ENCODE measurements at regions not wholly inside any gene's neighbourhood (a gene's known extent, or its start where the extent isn't known, plus 50 kb on each side); places are given as distances from the start of the nearest gene placed in this dataset.

DNA sequence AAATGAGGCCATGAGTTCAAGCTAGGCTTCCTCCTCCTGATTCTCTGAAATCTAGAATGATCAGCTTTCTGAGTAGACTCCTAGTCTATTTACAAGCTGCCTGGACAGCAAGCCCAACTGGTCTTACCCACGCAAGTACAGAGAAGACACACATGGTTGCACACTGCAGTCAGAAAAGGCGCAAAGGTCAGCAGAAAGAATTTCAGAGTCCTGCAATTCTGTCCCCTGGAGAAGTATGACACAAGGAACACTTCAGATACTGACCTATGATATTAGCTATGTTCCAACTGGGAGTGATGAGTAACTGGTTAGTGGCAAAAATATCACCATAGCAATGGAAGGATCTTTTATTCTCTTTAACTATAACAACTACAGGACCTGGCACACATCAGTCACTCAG, 336.1 kb upstream of the PKDCC start:
- TF ChIP-seq, protein P1, sequence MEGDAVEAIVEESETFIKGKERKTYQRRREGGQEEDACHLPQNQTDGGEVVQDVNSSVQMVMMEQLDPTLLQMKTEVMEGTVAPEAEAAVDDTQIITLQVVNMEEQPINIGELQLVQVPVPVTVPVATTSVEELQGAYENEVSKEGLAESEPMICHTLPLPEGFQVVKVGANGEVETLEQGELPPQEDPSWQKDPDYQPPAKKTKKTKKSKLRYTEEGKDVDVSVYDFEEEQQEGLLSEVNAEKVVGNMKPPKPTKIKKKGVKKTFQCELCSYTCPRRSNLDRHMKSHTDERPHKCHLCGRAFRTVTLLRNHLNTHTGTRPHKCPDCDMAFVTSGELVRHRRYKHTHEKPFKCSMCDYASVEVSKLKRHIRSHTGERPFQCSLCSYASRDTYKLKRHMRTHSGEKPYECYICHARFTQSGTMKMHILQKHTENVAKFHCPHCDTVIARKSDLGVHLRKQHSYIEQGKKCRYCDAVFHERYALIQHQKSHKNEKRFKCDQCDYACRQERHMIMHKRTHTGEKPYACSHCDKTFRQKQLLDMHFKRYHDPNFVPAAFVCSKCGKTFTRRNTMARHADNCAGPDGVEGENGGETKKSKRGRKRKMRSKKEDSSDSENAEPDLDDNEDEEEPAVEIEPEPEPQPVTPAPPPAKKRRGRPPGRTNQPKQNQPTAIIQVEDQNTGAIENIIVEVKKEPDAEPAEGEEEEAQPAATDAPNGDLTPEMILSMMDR (IDR thresholded peaks at IDR 0.05), result no peak
- TF ChIP-seq POLR2A (IDR thresholded peaks at IDR 0.05), result no peak
- Histone ChIP-seq H3K27ac (no peak overlapping the region), H3K36me3 (no peaks in the 10 kb centered on the region), H3K4me1 (peaks cover 24 to 38% of the 10 kb centered on the region in 2 donors), H3K4me3 (replicated peaks in 1 of 3) (no peak overlapping the region), H3K9me3 (no peaks in the 10 kb centered on the region), H3K27me3 (no peaks in the 10 kb centered on the region)
- intact Hi-C loops (cut with DNase I), result no loop called here
- DNase-seq, result peak; percentile 24 to 57
- 53 to 70% methylated on average over 2 of the region's 2 CpGs for WGBS, 2 donors

DNA sequence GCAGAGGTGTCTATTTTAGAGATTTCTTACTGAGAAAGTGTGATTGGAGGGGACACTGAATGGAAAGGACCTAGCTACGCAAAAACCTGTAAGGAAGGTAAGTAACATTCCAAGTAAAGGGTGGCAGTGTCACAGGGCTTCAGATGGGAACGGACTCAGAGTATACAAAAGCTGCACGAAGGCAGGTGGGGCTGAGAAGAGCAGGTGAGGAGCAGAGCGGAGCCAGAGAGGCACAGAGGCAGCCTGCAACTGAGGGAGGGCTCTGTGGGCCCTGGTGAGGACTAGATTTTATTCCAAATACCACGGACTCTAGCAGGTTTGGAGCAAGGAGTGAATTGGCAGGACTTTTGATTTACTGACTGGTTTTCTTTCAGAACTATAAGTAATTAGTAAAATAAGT, 331.3 kb upstream of the PKDCC start:
- peaks cover 12 to 15% of the 10 kb centered on the region in 2 donors for H3K4me1 ChIP-seq
- H3K9me3 ChIP-seq, result no peaks in the 10 kb centered on the region
- no peaks in the 10 kb centered on the region for H3K27me3 ChIP-seq
- no peak overlapping the region for H3K4me3 ChIP-seq (replicated peaks in 1 of 3)
- H3K36me3 ChIP-seq, result no peaks in the 10 kb centered on the region
- intact Hi-C loops (cut with DNase I), result no loop called here
- DNase-seq, result no peak
- TF ChIP-seq, protein P1 (IDR thresholded peaks at IDR 0.05), result no peak
- TF ChIP-seq POLR2A (IDR thresholded peaks at IDR 0.05), result no peak
- 84 to 87% methylated on average over 5 of the region's 5 CpGs for WGBS, 2 donors
- H3K27ac ChIP-seq, result peak overlapping the region; percentile 19 to 34 (median 21)

DNA sequence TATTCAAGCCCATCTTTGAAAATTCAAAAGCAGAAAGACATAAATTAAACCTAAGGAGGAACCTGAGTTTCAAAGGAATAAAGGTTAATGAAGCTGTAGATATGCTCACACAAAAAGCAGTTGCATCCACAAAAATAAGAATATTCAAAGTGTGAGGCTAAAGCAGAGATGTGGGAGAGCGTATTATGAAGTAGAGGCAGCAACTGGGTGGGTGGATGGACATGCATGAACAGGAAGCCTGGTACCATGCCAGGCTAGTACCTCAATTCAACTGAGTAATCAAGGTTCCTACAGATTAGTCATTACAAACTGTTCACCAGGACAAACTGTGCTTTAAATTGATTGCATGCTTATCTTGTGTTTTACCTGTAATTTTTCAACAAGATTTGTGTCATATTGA, 330.0 kb upstream of the PKDCC start:
- DNase-seq, result peak; percentile 57 to 63
- intact Hi-C loops (cut with DNase I), result no loop called here
- Histone ChIP-seq H3K4me1 (peaks cover 4 to 20% of the 10 kb centered on the region in 2 donors), H3K27me3 (no peaks in the 10 kb centered on the region), H3K4me3 (replicated peaks in 1 of 3) (no peak overlapping the region), H3K36me3 (no peaks in the 10 kb centered on the region), H3K9me3 (no peaks in the 10 kb centered on the region), H3K27ac (no peak overlapping the region)
- 58 to 65% methylated on average over 1 of the region's 1 CpG for WGBS, 2 donors
- TF ChIP-seq, protein P1 (IDR thresholded peaks at IDR 0.05), result no peak
- TF ChIP-seq POLR2A (IDR thresholded peaks at IDR 0.05), result no peak

DNA sequence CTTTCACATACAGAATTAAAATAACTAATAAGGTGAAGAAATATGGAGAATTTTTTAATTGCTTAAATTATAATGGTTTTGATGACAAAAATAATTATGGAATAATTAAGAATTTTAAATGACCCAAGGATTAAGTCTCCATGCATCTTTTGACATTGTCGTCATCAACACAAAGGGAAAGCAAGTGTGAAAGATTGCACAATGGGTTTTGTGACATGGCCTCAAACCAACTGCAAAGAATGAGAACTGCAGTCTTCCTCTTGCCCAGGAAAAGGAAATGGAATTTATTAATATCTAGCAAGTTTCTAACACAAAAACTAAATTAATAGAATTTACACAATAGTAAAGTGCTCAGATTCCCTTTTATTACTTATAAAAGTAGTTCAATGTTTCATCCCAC, 329.1 kb upstream of the PKDCC start:
- Histone ChIP-seq H3K27ac (no peak overlapping the region), H3K4me3 (replicated peaks in 1 of 3) (no peak overlapping the region), H3K36me3 (no peaks in the 10 kb centered on the region), H3K9me3 (no peaks in the 10 kb centered on the region), H3K4me1 (peaks cover 4 to 29% of the 10 kb centered on the region in 2 donors), H3K27me3 (no peaks in the 10 kb centered on the region)
- TF ChIP-seq, protein P1 (IDR thresholded peaks at IDR 0.05), result no peak
- TF ChIP-seq POLR2A (IDR thresholded peaks at IDR 0.05), result no peak
- 81 to 86% methylated on average over 1 of the region's 1 CpG for WGBS, 2 donors
- no peak for DNase-seq
- intact Hi-C loops (cut with DNase I), result no loop called here

DNA sequence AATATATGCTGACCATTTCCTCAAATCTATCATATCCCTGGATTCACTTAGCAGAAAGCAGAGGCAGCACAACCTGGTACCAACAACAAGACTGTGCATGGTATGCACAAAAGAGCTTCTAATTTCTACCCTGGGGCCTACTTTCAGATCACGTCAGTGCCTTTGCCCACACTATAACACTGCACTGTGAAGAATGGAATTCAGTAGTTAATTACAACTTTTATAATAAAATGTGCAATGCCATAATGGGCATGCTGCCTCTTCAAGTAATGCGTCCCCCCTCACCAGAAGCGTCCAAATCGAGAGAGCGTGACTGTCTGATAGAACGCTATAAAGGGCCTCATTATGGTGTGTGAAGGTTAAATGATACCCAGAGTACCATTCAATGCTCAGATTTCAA, 328.1 kb upstream of the PKDCC start:
- Histone ChIP-seq H3K9me3 (no peaks in the 10 kb centered on the region), H3K36me3 (no peaks in the 10 kb centered on the region), H3K27me3 (no peaks in the 10 kb centered on the region), H3K4me1 (peaks cover 4 to 30% of the 10 kb centered on the region in 2 donors), H3K27ac (no peak overlapping the region), H3K4me3 (replicated peaks in 1 of 3) (no peak overlapping the region)
- intact Hi-C loops (cut with DNase I), result no loop called here
- 95 to 97% methylated on average over 6 of the region's 6 CpGs for WGBS, 2 donors
- TF ChIP-seq POLR2A (IDR thresholded peaks at IDR 0.05), result no peak
- TF ChIP-seq, protein P1 (IDR thresholded peaks at IDR 0.05), result no peak
- DNase-seq, result no peak

All from thyroid gland (tissue), 4 donors.